ENCODE measurements at regions not wholly inside any gene's neighbourhood (a gene's known extent, or its start where the extent isn't known, plus 50 kb on each side); places are given as distances from the start of the nearest gene placed in this dataset.

GRCh38 chr2:220442012-220442411 lies 814.6 kb downstream of the SLC4A3 start:
- no peak overlapping the region for H3K27ac ChIP-seq
- no peaks in the 10 kb centered on the region for H3K36me3 ChIP-seq (replicated peaks in 1 of 2; ENCODE audit: insufficient read depth in 1 of 2, low read depth in 2 of 2)
- no peak overlapping the region for H3K4me3 ChIP-seq
- ATAC-seq (no peak), DNase-seq (no peak)
- no peaks in the 10 kb centered on the region for H3K9me3 ChIP-seq
- intact Hi-C loops (cut with DNase I), result no loop called here
- TF ChIP-seq POLR2A (IDR thresholded peaks at IDR 0.05) (no peak), CTCF (IDR thresholded peaks at IDR 0.05) (no peak)
- H3K4me1 ChIP-seq, result no peaks in the 10 kb centered on the region
- 86 to 87% methylated on average over 3 of the region's 3 CpGs for WGBS, 2 donors
- no peaks in the 10 kb centered on the region for H3K27me3 ChIP-seq

- Histone ChIP-seq H3K9me3 (no peaks in the 10 kb centered on the region), H3K27ac (no peak overlapping the region), H3K36me3 (replicated peaks in 1 of 2; ENCODE audit: insufficient read depth in 1 of 2, low read depth in 2 of 2) (no peaks in the 10 kb centered on the region), H3K4me3 (no peak overlapping the region), H3K4me1 (no peaks in the 10 kb centered on the region), H3K27me3 (no peaks in the 10 kb centered on the region)
- TF ChIP-seq CTCF (IDR thresholded peaks at IDR 0.05) (no peak), POLR2A (IDR thresholded peaks at IDR 0.05) (no peak)
- WGBS, 2 donors, result 42 to 65% methylated on average over 2 of the region's 2 CpGs
- ATAC-seq, result no peak
- DNase-seq, result no peak
- intact Hi-C loops (cut with DNase I), result no loop called here
Observed at GRCh38 chr2:220445429-220446105, 818.1 kb downstream of the SLC4A3 start.

GRCh38 chr2:220446106-220446712 lies 818.8 kb downstream of the SLC4A3 start:
- Histone ChIP-seq H3K27me3 (no peaks in the 10 kb centered on the region), H3K4me1 (no peaks in the 10 kb centered on the region), H3K27ac (no peak overlapping the region), H3K4me3 (no peak overlapping the region), H3K9me3 (no peaks in the 10 kb centered on the region), H3K36me3 (replicated peaks in 1 of 2; ENCODE audit: insufficient read depth in 1 of 2, low read depth in 2 of 2) (no peaks in the 10 kb centered on the region)
- intact Hi-C loops (cut with DNase I), result no loop called here
- DNase-seq (no peak), ATAC-seq (no peak)
- WGBS, 2 donors, result 71 to 74% methylated on average over 8 of the region's 8 CpGs
- TF ChIP-seq CTCF (IDR thresholded peaks at IDR 0.05) (no peak), POLR2A (IDR thresholded peaks at IDR 0.05) (no peak)

- H3K36me3 ChIP-seq (replicated peaks in 1 of 2; ENCODE audit: insufficient read depth in 1 of 2, low read depth in 2 of 2), result no peaks in the 10 kb centered on the region
- H3K9me3 ChIP-seq, result no peaks in the 10 kb centered on the region
- WGBS, 2 donors, result 60 to 68% methylated on average over 2 of the region's 2 CpGs
- DNase-seq (no peak), ATAC-seq (no peak)
- no peaks in the 10 kb centered on the region for H3K4me1 ChIP-seq
- H3K4me3 ChIP-seq, result no peak overlapping the region
- no peaks in the 10 kb centered on the region for H3K27me3 ChIP-seq
- TF ChIP-seq POLR2A (IDR thresholded peaks at IDR 0.05) (no peak), CTCF (IDR thresholded peaks at IDR 0.05) (no peak)
- no peak overlapping the region for H3K27ac ChIP-seq
- intact Hi-C loops (cut with DNase I), result no loop called here
Observed at GRCh38 chr2:220450846-220451245, 823.4 kb downstream of the SLC4A3 start.

GRCh38 chr2:220451438-220451837 lies 824.0 kb downstream of the SLC4A3 start:
- ATAC-seq (no peak), DNase-seq (peak in 1 of 4 donors; percentile 5)
- H3K9me3 ChIP-seq, result no peaks in the 10 kb centered on the region
- intact Hi-C loops (cut with DNase I), result no loop called here
- H3K27me3 ChIP-seq, result no peaks in the 10 kb centered on the region
- TF ChIP-seq POLR2A (IDR thresholded peaks at IDR 0.05), result no peak
- no peak for TF ChIP-seq CTCF (IDR thresholded peaks at IDR 0.05)
- no peak overlapping the region for H3K27ac ChIP-seq
- H3K4me1 ChIP-seq, result no peaks in the 10 kb centered on the region
- no peak overlapping the region for H3K4me3 ChIP-seq
- no peaks in the 10 kb centered on the region for H3K36me3 ChIP-seq (replicated peaks in 1 of 2; ENCODE audit: insufficient read depth in 1 of 2, low read depth in 2 of 2)
- WGBS, 2 donors, result 38 to 58% methylated on average over 3 of the region's 3 CpGs

Data from body of pancreas (tissue), 4 donors.